ENCODE measurements at regions not wholly inside any gene's neighbourhood (a gene's known extent, or its start where the extent isn't known, plus 50 kb on each side); places are given as distances from the start of the nearest gene placed in this dataset.
A peak's percentile ranks its signal among the peaks of the same experiment; 100 is the strongest.

DNA sequence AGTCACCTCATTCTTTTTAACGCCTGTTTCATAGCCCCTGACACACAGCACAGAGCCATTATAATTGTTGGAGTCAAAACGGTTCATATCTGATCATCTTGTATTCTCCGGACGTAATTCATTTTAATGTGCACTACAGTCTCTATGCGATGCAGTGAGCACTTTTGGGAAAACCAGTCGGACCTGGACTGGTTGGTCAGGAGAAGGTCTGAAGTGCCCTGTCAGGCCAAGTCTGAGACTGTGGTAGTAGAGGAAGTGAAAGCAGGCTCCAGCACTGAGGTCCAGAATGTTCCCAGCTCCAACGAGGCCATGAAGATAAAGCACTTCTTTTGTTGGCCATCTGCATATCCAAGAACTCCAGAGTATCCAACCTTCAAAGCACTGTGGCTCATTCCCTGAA is 117.1 kb upstream of the NCOR2 start:
- peak overlapping the region; percentile 13 for H3K4me3 ChIP-seq (ENCODE audit: low read depth, low read length)
- in situ Hi-C loops (cut with HindIII; ENCODE audit: low sequenced_read_pairs) = loop anchor here (5.0 to 10.0 kb wide), 2 partner anchors 48 to 60 kb away; no protein-coding TSS in a partner anchor

DNA sequence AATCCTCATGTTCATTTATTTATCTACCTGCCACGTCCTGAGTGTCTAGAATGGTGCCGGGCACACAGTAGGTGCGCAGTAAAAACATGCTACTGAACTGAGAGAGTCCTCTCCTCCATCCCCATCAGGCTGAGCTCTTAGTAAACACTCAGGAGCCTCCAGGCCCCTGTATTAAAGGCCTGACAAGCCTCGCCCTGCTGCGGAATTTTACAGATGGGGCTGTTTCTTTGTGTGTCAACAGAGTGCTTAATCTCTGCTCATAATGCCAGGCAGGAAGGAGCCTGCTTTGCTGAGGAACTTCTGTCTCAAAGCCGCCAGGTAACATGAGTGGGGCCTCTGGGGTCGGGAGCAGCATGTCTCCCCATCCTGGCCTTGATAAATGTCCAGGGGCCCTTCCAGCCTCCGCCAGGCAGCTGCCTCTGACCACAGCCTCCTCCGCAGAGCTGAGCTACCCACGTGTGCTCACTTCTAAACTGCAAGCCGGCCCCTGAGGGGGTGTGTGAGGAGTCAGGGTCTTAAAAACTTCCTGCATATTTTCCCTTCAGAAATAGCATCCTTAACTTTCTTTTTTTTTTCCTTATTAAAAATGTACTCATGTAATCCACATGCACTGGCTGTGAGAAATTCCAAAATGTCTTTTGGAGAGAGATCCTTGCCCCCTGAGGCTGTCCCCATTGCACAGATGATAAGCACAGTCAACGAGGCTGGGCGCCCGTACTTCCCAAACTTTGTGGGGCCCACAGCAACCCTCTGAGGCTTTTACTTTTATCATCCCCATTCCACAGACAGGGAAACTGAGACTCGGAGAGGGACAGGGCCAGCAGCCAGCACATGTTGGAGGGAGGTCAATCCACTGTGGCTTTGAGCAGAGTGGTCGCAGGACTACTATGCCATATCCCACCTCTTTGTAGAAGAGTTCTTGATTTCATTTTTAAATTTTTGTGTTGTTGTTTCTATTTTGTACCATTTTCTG is 116.0 kb upstream of the NCOR2 start:
- H3K4me3 ChIP-seq (ENCODE audit: low read depth, low read length) = no peak overlapping the region
- in situ Hi-C loops (cut with HindIII; ENCODE audit: low sequenced_read_pairs) = loop anchor here (5.0 to 10.0 kb wide), 2 partner anchors 49 to 59 kb away; no protein-coding TSS in a partner anchor
- TF ChIP-seq, protein P1, sequence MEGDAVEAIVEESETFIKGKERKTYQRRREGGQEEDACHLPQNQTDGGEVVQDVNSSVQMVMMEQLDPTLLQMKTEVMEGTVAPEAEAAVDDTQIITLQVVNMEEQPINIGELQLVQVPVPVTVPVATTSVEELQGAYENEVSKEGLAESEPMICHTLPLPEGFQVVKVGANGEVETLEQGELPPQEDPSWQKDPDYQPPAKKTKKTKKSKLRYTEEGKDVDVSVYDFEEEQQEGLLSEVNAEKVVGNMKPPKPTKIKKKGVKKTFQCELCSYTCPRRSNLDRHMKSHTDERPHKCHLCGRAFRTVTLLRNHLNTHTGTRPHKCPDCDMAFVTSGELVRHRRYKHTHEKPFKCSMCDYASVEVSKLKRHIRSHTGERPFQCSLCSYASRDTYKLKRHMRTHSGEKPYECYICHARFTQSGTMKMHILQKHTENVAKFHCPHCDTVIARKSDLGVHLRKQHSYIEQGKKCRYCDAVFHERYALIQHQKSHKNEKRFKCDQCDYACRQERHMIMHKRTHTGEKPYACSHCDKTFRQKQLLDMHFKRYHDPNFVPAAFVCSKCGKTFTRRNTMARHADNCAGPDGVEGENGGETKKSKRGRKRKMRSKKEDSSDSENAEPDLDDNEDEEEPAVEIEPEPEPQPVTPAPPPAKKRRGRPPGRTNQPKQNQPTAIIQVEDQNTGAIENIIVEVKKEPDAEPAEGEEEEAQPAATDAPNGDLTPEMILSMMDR (IDR thresholded peaks at IDR 0.05; ENCODE audit: low read depth, low read length, missing control alignments) = no peak
- no peak for DNase-seq (ENCODE audit: low read depth)

More for the DNA sequence above, 117.1 kb upstream of the NCOR2 start:
- TF ChIP-seq, protein P1 (IDR thresholded peaks at IDR 0.05; ENCODE audit: low read depth, low read length, missing control alignments) = no peak
- DNase-seq (ENCODE audit: low read depth) = no peak

- TF ChIP-seq, protein P1 (IDR thresholded peaks at IDR 0.05; ENCODE audit: low read depth, low read length, missing control alignments) = no peak
- in situ Hi-C loops (cut with HindIII; ENCODE audit: low sequenced_read_pairs) = loop anchor here (5.0 to 10.0 kb wide), 2 partner anchors 50 to 58 kb away; no protein-coding TSS in a partner anchor
- no peak overlapping the region for H3K4me3 ChIP-seq (ENCODE audit: low read depth, low read length)
- DNase-seq (ENCODE audit: low read depth) = no peak
Measured at GRCh38 chr12:124682425-124683151, 115.2 kb upstream of the NCOR2 start.

DNA sequence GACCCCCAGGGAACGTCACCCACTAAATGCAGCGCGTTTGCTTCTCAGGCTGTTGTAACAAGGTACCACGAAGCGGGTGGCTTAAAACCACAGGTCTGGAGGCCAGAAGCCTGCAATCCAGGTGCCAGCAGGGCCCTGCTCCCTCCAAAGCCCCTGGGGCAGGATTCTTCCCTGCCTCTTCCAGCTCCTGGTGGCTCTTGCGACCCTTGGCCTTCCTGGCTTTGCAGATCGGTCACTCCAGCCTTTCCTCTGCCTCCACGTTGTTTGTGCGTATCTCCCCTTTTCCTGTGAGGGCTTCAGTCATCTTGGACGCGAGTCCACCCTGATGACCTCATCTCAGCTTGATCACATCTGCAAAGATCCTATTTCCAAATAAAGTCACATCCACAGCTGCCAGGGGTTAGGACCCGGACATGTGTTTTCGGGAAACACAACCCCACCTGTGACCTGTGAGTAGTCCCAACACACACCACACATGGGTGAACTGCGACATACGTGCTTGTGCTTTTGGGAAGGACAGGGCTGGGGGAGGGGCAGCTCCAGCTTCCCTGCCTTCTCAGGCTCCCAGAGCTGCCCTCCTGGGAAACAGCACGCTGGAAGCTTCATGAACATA is 114.5 kb upstream of the NCOR2 start:
- H3K4me3 ChIP-seq (ENCODE audit: low read depth, low read length) = no peak overlapping the region
- in situ Hi-C loops (cut with HindIII; ENCODE audit: low sequenced_read_pairs) = loop anchor here (5.0 to 10.0 kb wide), 2 partner anchors 50 to 57 kb away; no protein-coding TSS in a partner anchor
- no peak for DNase-seq (ENCODE audit: low read depth)
- TF ChIP-seq, protein P1 (IDR thresholded peaks at IDR 0.05; ENCODE audit: low read depth, low read length, missing control alignments) = no peak

DNA sequence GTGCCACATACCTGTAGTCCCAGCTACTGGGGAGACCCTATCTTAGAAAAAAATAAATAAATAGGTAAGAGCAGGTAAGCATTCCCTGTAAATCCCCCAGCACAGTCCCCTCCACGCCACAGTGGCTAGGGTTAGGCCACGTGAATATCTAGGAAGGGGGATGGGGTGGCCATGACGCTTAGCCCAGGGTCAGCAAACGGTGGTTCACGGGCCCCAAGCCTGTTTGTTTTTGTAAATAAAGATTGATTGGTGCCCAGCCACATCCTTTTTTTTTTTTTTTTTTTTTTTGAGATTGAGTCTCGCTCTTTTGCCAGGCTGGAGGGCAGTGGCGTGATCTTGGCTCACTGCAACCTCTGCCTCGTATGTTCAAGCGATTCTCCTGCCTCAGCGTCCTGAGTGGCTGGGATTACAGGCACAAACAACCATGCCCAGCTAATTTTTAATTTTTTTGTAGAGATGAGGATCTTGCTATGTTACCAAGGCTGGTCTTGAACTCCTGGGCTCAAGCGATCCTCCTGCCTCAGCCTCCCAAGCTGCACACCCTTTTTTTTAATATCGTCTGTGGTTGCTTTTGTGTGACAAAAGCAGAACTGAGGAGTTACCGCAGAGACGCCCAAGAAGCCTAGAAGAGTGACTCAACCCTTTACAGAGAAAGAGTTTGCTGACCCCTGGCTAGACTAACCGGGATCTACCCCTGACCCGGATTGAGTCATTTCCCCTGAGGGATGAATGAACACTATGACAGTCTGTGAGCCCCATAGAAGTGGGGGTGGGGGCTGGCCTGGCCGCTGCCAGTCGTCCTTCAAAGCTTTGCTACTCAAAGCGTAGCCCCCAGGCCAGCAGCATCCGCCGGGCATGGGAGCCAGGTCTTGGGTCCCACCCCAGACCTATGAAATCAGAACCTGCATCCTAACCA is 113.7 kb upstream of the NCOR2 start:
- peak; percentile 68 for DNase-seq (ENCODE audit: low read depth)
- H3K4me3 ChIP-seq (ENCODE audit: low read depth, low read length) = no peak overlapping the region
- in situ Hi-C loops (cut with HindIII; ENCODE audit: low sequenced_read_pairs) = loop anchor here (5.0 to 10.0 kb wide), 2 partner anchors 51 to 56 kb away; no protein-coding TSS in a partner anchor
- TF ChIP-seq, protein P1 (IDR thresholded peaks at IDR 0.05; ENCODE audit: low read depth, low read length, missing control alignments) = peak; percentile 37

All from astrocyte of the cerebellum (primary cell).